ENCODE measurements at regions not wholly inside any gene's neighbourhood (a gene's known extent, or its start where the extent isn't known, plus 50 kb on each side); places are given as distances from the start of the nearest gene placed in this dataset.
A peak's percentile ranks its signal among the peaks of the same experiment; 100 is the strongest.

DNA sequence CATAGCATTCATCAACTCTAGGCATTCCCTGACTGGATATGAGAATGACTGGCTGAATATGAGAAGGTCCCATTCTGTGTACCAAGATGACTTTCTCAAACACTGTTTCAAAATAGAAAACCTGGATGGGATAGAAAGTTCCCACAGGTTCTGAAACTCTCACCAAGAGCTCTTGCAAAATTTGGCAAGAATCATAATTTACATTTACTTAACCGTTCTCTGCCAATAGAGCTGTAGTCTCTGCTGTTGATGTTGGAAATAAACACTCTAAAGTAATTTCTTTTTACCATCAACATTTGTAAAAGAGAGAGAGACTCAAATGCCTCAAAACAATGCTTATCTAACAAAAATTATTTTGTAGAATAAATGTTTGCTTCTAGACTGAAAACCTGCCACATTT, 221.1 kb downstream of the LMO4 start:
- Mint-ChIP-seq H3K9me3 (peaks cover 14% of the 10 kb centered on the region), H3K4me3 (no peak overlapping the region), H3K4me1 (ENCODE audit: low read depth) (no peaks in the 10 kb centered on the region), H3K27ac (no peak overlapping the region), H3K36me3 (ENCODE audit: low read depth) (no peaks in the 10 kb centered on the region), H3K27me3 (ENCODE audit: insufficient read depth) (no peaks in the 10 kb centered on the region)
- no peak for DNase-seq
- TF ChIP-seq, protein P1, sequence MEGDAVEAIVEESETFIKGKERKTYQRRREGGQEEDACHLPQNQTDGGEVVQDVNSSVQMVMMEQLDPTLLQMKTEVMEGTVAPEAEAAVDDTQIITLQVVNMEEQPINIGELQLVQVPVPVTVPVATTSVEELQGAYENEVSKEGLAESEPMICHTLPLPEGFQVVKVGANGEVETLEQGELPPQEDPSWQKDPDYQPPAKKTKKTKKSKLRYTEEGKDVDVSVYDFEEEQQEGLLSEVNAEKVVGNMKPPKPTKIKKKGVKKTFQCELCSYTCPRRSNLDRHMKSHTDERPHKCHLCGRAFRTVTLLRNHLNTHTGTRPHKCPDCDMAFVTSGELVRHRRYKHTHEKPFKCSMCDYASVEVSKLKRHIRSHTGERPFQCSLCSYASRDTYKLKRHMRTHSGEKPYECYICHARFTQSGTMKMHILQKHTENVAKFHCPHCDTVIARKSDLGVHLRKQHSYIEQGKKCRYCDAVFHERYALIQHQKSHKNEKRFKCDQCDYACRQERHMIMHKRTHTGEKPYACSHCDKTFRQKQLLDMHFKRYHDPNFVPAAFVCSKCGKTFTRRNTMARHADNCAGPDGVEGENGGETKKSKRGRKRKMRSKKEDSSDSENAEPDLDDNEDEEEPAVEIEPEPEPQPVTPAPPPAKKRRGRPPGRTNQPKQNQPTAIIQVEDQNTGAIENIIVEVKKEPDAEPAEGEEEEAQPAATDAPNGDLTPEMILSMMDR (IDR thresholded peaks at IDR 0.05): no peak

DNA sequence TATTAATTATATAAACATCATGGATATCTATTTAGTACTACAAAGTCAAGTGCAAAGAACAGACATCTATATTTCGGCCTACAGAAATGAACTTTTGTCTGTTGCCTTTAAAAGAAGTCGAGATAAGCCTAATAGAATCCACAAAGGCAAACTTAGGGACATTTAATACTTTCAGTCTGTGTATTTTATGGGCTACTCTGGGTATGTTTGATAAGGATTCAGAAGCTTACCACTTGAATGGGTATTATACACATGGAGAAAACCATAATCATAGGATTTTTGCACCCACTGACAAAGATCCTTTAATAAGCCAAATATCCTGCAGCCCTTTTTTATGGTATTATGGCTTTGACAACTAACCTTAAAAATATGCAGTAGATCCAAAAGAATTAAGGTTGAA, 224.8 kb downstream of the LMO4 start:
- Mint-ChIP-seq H3K36me3 (ENCODE audit: low read depth) (no peaks in the 10 kb centered on the region), H3K9me3 (0 out of 2 replicates have a peak, but pooled peaks cover 5% of the 10 kb centered on the region), H3K4me3 (no peak overlapping the region), H3K27ac (no peak overlapping the region), H3K4me1 (ENCODE audit: low read depth) (peaks cover 8% of the 10 kb centered on the region; the same call in 1 of the 2 replicates), H3K27me3 (ENCODE audit: insufficient read depth) (no peaks in the 10 kb centered on the region)
- DNase-seq: no peak
- TF ChIP-seq, protein P1 (IDR thresholded peaks at IDR 0.05): no peak

DNA sequence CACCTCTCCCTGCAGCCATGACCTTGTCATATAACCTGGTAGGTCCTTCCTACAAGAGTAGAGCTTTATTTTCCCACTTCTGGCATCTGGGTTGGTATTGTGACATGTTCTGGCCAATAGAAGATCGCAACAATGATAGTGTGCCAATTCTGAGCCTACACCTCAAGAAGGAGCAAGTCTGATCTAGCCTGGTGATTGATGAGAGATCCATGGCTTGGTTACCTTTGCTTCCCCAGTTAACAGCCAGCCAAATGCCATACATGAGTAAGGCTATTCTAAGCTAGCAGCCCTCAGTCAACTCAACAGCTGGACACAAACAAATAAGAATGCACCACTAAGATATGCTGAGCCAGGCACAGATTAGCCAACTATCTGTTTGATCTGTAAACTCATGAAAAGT, 226.7 kb downstream of the LMO4 start:
- Mint-ChIP-seq H3K27me3 (ENCODE audit: insufficient read depth) (no peaks in the 10 kb centered on the region), H3K4me3 (no peak overlapping the region), H3K4me1 (ENCODE audit: low read depth) (peaks cover 13% of the 10 kb centered on the region; the same call in 1 of the 2 replicates), H3K36me3 (ENCODE audit: low read depth) (no peaks in the 10 kb centered on the region), H3K27ac (no peak overlapping the region), H3K9me3 (peaks cover 8% of the 10 kb centered on the region; the same call in 1 of the 2 replicates)
- no peak for DNase-seq
- TF ChIP-seq, protein P1 (IDR thresholded peaks at IDR 0.05): no peak

DNA sequence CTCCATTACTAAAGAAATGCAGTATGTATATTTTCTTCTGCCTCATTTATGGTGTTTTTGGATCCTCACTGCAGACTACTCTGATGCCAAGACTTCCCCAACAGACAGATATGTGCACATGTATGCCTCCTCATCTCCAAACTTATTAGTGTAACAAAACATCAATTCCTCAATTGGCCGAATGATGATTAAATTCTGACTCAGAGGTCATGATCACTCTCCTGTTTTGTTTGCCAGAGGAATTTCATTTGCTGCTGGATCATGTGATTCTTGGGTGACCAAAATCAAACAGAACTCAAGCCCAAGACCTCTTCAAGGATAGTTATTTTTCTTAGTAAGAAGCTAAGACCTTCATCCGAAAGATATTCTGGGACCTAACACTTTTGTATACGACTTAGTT, 227.6 kb downstream of the LMO4 start:
- DNase-seq: peak; percentile 3
- no peak overlapping the region for H3K27ac Mint-ChIP-seq
- H3K9me3 Mint-ChIP-seq: peaks cover 8% of the 10 kb centered on the region; the same call in 1 of the 2 replicates

DNA sequence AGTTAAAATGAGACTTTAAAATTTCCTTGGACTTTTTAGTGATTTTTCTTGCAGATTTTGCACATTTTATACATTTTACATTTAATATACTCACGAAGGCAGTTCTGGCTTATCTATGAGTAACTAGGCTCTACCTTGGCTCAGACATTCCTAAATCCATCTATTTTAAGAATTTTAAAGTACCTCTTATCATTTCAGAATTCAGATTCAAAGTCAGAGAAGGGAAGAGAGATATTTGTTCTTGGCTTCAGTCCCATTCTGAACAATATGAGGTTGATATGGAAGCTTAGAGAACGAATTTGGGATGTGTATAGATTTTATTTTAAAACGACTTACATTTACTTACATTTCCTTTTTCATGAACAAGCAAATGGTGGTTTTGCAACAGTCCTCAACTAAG, 230.2 kb downstream of the LMO4 start:
- Mint-ChIP-seq H3K4me3 (no peak overlapping the region), H3K27ac (no peak overlapping the region), H3K36me3 (ENCODE audit: low read depth) (no peaks in the 10 kb centered on the region), H3K27me3 (ENCODE audit: insufficient read depth) (no peaks in the 10 kb centered on the region), H3K4me1 (ENCODE audit: low read depth) (peaks cover 14% of the 10 kb centered on the region; the same call in 1 of the 2 replicates), H3K9me3 (peaks cover 8% of the 10 kb centered on the region; the same call in 1 of the 2 replicates)
- TF ChIP-seq, protein P1 (IDR thresholded peaks at IDR 0.05): no peak
- DNase-seq: no peak

More for the DNA sequence above, 227.6 kb downstream of the LMO4 start:
- no peaks in the 10 kb centered on the region for H3K27me3 Mint-ChIP-seq (ENCODE audit: insufficient read depth)
- TF ChIP-seq, protein P1 (IDR thresholded peaks at IDR 0.05): no peak
- H3K4me1 Mint-ChIP-seq (ENCODE audit: low read depth): peaks cover 14% of the 10 kb centered on the region; the same call in 1 of the 2 replicates
- H3K36me3 Mint-ChIP-seq (ENCODE audit: low read depth): no peaks in the 10 kb centered on the region
- H3K4me3 Mint-ChIP-seq: no peak overlapping the region

DNA sequence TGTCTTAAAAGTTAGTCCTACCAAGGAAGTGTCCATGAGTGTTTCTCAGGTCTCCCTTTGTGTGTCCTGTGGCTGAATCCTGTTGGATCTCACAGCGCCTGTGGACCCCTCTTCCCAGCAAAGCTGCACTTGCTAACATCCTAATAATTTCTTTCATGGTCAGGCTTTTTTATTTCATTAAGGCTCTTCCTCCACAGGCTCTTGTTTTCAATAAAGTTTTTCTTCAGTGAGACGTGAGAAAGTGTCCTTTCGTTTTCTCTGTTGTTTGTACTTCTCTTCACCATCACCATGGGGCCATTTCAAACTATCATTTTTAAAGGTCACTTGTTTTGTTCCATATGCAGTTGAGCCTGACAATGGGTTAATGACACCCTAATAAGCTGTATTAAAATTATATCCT, 231.5 kb downstream of the LMO4 start:
- no peaks in the 10 kb centered on the region for H3K27me3 Mint-ChIP-seq (ENCODE audit: insufficient read depth)
- peaks cover 8% of the 10 kb centered on the region; the same call in 1 of the 2 replicates for H3K9me3 Mint-ChIP-seq
- no peak for DNase-seq
- no peak overlapping the region for H3K27ac Mint-ChIP-seq
- no peak overlapping the region for H3K4me3 Mint-ChIP-seq
- H3K36me3 Mint-ChIP-seq (ENCODE audit: low read depth): no peaks in the 10 kb centered on the region
- peaks cover 14% of the 10 kb centered on the region; the same call in 1 of the 2 replicates for H3K4me1 Mint-ChIP-seq (ENCODE audit: low read depth)
- TF ChIP-seq, protein P1 (IDR thresholded peaks at IDR 0.05): no peak
